ENCODE measurements at regions not wholly inside any gene's neighbourhood (a gene's known extent, or its start where the extent isn't known, plus 50 kb on each side); places are given as distances from the start of the nearest gene placed in this dataset.

- ChIA-PET CTCF (no interaction called here), POLR2A (no interaction called here)
- no peak for DNase-seq (ENCODE audit: low read depth, low spot score)
- no peak for ATAC-seq
- H3K4me1 ChIP-seq (ENCODE audit: control insufficient read depth, insufficient read depth, low read length) = peaks cover 7% of the 10 kb centered on the region; the same call in 1 of the 2 replicates
- no peaks in the 10 kb centered on the region for H3K36me3 ChIP-seq (ENCODE audit: control insufficient read depth, insufficient read depth, low read length)
- no peaks in the 10 kb centered on the region for H3K27me3 ChIP-seq (ENCODE audit: control insufficient read depth, insufficient read depth, low read length)
- no peaks in the 10 kb centered on the region for H3K9me3 ChIP-seq (ENCODE audit: control insufficient read depth, insufficient read depth, low read depth, low read length)
- TF ChIP-seq CTCF (IDR thresholded peaks at IDR 0.05) = no peak
- TF ChIP-seq REST (IDR thresholded peaks at IDR 0.05; ENCODE audit: insufficient read depth in 1 of 2, low read depth in 2 of 2, low read length in 1 of 2) = no peak
- no peak for TF ChIP-seq POLR2AphosphoS5 (IDR thresholded peaks at IDR 0.05; ENCODE audit: low read depth, low read length)
- no peak for TF ChIP-seq SIN3A (IDR thresholded peaks at IDR 0.05; ENCODE audit: borderline replicate concordance, insufficient read depth, low read depth, low read length)
- TF ChIP-seq TCF7L2 (IDR thresholded peaks at IDR 0.05; ENCODE audit: low read depth, low read length) = no peak
- H3K27ac ChIP-seq (ENCODE audit: low read length) = no peak overlapping the region
- intact Hi-C loops (cut with micrococcal nuclease; ENCODE audit: unreplicated experiment) (no loop called here), in situ Hi-C loops (cut with HindIII; ENCODE audit: low pct_unique_long_range_greater_than_20kb, low sequenced_read_pairs) (no loop called here)
- H3K4me3 ChIP-seq (ENCODE audit: low read depth in 2 of 2, low read length in 2 of 2) = no peak overlapping the region
- BruUV-seq (replicated peaks) = no TSS peak
These were observed 61.6 kb upstream of the CARD18 start for GRCh38 chr11:105201166-105201565.

- ChIA-PET POLR2A (interaction anchor here (0.6 kb wide), 2 partner anchors 100 to 255 kb away, joined by 5 to 6 read pairs; no protein-coding TSS in a partner anchor), CTCF (no interaction called here)
- intact Hi-C loops (cut with micrococcal nuclease; ENCODE audit: unreplicated experiment) = no loop called here
- in situ Hi-C loops (cut with HindIII; ENCODE audit: low pct_unique_long_range_greater_than_20kb, low sequenced_read_pairs) = no loop called here
- Histone ChIP-seq H3K36me3 (ENCODE audit: control insufficient read depth, insufficient read depth, low read length) (no peaks in the 10 kb centered on the region), H3K27ac (ENCODE audit: low read length) (no peak overlapping the region), H3K9me3 (ENCODE audit: control insufficient read depth, insufficient read depth, low read depth, low read length) (no peaks in the 10 kb centered on the region), H3K4me1 (ENCODE audit: control insufficient read depth, insufficient read depth, low read length) (no peaks in the 10 kb centered on the region), H3K27me3 (ENCODE audit: control insufficient read depth, insufficient read depth, low read length) (no peaks in the 10 kb centered on the region), H3K4me3 (ENCODE audit: low read depth in 2 of 2, low read length in 2 of 2) (no peak overlapping the region)
- no peak for TF ChIP-seq REST (IDR thresholded peaks at IDR 0.05; ENCODE audit: insufficient read depth in 1 of 2, low read depth in 2 of 2, low read length in 1 of 2)
- TF ChIP-seq SIN3A (IDR thresholded peaks at IDR 0.05; ENCODE audit: borderline replicate concordance, insufficient read depth, low read depth, low read length) = no peak
- TF ChIP-seq CTCF (IDR thresholded peaks at IDR 0.05) = no peak
- TF ChIP-seq TCF7L2 (IDR thresholded peaks at IDR 0.05; ENCODE audit: low read depth, low read length) = no peak
- TF ChIP-seq POLR2AphosphoS5 (IDR thresholded peaks at IDR 0.05; ENCODE audit: low read depth, low read length) = no peak
- DNase-seq (ENCODE audit: low read depth, low spot score) (no peak), ATAC-seq (no peak)
- BruUV-seq (replicated peaks) = no TSS peak
These were observed 57.7 kb upstream of the CARD18 start for GRCh38 chr11:105197071-105197815.
